ENCODE measurements at regions not wholly inside any gene's neighbourhood (a gene's known extent, or its start where the extent isn't known, plus 50 kb on each side); places are given as distances from the start of the nearest gene placed in this dataset.

DNA sequence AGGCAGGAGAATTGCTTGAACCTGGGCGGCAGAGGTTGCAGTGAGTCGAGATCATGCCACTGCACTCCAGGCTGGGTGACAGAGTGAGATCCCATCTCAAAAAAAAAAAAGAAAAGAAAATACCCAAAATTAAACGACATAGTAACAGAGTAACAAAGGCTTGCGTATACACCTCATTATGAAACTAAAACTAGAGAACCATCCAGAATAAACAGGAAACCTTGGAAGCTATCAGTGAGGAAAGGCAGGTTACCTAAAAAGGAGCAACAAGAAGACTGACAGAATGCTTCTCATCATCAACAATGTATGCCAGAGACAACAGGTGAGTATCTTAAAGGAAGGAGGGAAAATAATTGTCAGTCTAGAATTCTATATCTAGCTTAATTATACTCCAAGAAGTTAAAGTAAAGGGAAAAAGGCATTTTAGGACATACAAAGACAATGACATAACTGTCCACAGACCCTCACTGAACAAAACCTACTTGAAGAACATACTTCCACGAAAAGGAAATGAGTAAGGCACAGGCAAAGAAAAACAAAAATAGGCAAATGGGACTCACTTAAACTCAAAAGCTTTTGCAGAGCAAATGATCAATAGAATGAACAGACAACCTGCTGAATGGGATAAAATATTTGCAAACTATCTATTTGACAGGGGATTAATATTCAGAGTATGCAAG, 64.1 kb upstream of the NT5E start:
- no peak overlapping the region for H3K4me3 ChIP-seq (ENCODE audit: low read length)
- H3K9me2 ChIP-seq (replicated peaks; ENCODE audit: insufficient read depth, low read length): no peaks in the 10 kb centered on the region
- H4K20me1 ChIP-seq (ENCODE audit: insufficient read depth, low read length): no peaks in the 10 kb centered on the region
- H2AFZ ChIP-seq (ENCODE audit: low read length): no peak overlapping the region
- no peak overlapping the region for H3K27ac ChIP-seq (ENCODE audit: low read length)
- H3K36me3 ChIP-seq (replicated peaks; ENCODE audit: insufficient read depth, low read length): no peaks in the 10 kb centered on the region
- no peaks in the 10 kb centered on the region for H3K4me1 ChIP-seq (ENCODE audit: low read length)
- no peaks in the 10 kb centered on the region for H3K9me3 ChIP-seq (replicated peaks; ENCODE audit: insufficient read depth, low read length)
- H3K27me3 ChIP-seq (replicated peaks; ENCODE audit: insufficient read depth, low read length): no peaks in the 10 kb centered on the region
- H3K79me2 ChIP-seq (ENCODE audit: low read length): no peaks in the 10 kb centered on the region
- H3K4me2 ChIP-seq (ENCODE audit: low read depth, low read length): no peak overlapping the region
- DNase-seq: no peak
- TF ChIP-seq, protein P1, sequence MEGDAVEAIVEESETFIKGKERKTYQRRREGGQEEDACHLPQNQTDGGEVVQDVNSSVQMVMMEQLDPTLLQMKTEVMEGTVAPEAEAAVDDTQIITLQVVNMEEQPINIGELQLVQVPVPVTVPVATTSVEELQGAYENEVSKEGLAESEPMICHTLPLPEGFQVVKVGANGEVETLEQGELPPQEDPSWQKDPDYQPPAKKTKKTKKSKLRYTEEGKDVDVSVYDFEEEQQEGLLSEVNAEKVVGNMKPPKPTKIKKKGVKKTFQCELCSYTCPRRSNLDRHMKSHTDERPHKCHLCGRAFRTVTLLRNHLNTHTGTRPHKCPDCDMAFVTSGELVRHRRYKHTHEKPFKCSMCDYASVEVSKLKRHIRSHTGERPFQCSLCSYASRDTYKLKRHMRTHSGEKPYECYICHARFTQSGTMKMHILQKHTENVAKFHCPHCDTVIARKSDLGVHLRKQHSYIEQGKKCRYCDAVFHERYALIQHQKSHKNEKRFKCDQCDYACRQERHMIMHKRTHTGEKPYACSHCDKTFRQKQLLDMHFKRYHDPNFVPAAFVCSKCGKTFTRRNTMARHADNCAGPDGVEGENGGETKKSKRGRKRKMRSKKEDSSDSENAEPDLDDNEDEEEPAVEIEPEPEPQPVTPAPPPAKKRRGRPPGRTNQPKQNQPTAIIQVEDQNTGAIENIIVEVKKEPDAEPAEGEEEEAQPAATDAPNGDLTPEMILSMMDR (IDR thresholded peaks at IDR 0.05; ENCODE audit: low read length): no peak
- TF ChIP-seq EZH2 (optimal IDR thresholded peaks at IDR 0.05; ENCODE audit: low read depth, low read length): no peak
- no peak for TF ChIP-seq EZH2phosphoT487 (IDR thresholded peaks at IDR 0.05; ENCODE audit: low read length)
- no peak overlapping the region for H3K9ac ChIP-seq (ENCODE audit: low read length)
- no peaks in the 10 kb centered on the region for H3F3A ChIP-seq (ENCODE audit: insufficient read depth, low read length)

DNA sequence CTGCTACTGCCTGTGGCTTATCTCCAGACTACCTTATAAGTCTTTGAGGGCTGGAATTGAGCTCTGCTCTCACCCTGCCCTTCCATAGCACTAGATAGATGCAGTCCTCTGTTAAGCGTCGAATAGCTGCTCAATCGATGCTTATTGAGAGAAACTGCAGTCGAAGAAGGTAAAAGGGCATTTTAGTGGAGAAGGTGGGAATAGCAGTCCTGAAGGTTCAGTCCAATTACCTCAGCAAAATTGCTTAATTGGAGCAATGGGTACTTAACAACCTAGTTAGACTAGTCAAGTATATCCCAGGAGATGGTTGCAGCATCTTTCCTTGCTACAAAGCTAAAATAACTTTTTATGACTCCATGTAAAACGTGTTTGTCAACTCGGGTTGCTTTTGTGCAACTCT, 66.8 kb upstream of the NT5E start:
- no peak overlapping the region for H3K27ac ChIP-seq (ENCODE audit: low read length)
- H3K79me2 ChIP-seq (ENCODE audit: low read length): no peaks in the 10 kb centered on the region
- no peaks in the 10 kb centered on the region for H3K9me2 ChIP-seq (replicated peaks; ENCODE audit: insufficient read depth, low read length)
- no peak overlapping the region for H3K4me3 ChIP-seq (ENCODE audit: low read length)
- no peak overlapping the region for H2AFZ ChIP-seq (ENCODE audit: low read length)
- H3K27me3 ChIP-seq (replicated peaks; ENCODE audit: insufficient read depth, low read length): no peaks in the 10 kb centered on the region
- no peaks in the 10 kb centered on the region for H3K36me3 ChIP-seq (replicated peaks; ENCODE audit: insufficient read depth, low read length)
- no peaks in the 10 kb centered on the region for H4K20me1 ChIP-seq (ENCODE audit: insufficient read depth, low read length)
- no peaks in the 10 kb centered on the region for H3K4me1 ChIP-seq (ENCODE audit: low read length)
- H3K4me2 ChIP-seq (ENCODE audit: low read depth, low read length): no peak overlapping the region
- H3K9me3 ChIP-seq (replicated peaks; ENCODE audit: insufficient read depth, low read length): no peaks in the 10 kb centered on the region
- H3F3A ChIP-seq (ENCODE audit: insufficient read depth, low read length): no peaks in the 10 kb centered on the region
- no peak overlapping the region for H3K9ac ChIP-seq (ENCODE audit: low read length)
- TF ChIP-seq EZH2 (optimal IDR thresholded peaks at IDR 0.05; ENCODE audit: low read depth, low read length) (no peak), EZH2phosphoT487 (IDR thresholded peaks at IDR 0.05; ENCODE audit: low read length) (no peak)
- TF ChIP-seq, protein P1 (IDR thresholded peaks at IDR 0.05; ENCODE audit: low read length): no peak
- DNase-seq: no peak

DNA sequence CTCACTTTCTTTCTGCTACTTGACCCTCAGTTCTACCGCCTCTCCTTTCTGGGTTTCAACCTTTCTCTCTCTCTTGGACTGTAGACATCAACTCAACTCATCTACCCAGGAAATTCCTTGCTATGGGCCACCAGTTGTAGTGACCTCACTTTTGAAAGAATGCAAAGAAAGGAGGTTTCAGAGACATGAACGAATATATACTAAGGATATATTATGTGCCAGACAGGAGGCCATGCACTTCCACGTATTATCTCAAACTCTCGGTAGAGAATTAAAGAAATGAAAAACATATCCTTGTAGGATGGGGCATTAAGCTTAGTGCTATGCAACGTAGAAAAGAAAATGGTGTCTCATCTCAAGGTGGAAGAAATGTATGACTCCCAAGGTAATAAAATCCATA, 67.3 kb upstream of the NT5E start:
- Histone ChIP-seq H3K27ac (ENCODE audit: low read length) (no peak overlapping the region), H3K9me2 (replicated peaks; ENCODE audit: insufficient read depth, low read length) (no peaks in the 10 kb centered on the region), H3K27me3 (replicated peaks; ENCODE audit: insufficient read depth, low read length) (no peaks in the 10 kb centered on the region), H3K9ac (ENCODE audit: low read length) (no peak overlapping the region), H3F3A (ENCODE audit: insufficient read depth, low read length) (no peaks in the 10 kb centered on the region), H3K79me2 (ENCODE audit: low read length) (no peaks in the 10 kb centered on the region), H4K20me1 (ENCODE audit: insufficient read depth, low read length) (no peaks in the 10 kb centered on the region), H3K4me1 (ENCODE audit: low read length) (no peaks in the 10 kb centered on the region), H3K4me3 (ENCODE audit: low read length) (no peak overlapping the region), H2AFZ (ENCODE audit: low read length) (no peak overlapping the region), H3K4me2 (ENCODE audit: low read depth, low read length) (no peak overlapping the region), H3K9me3 (replicated peaks; ENCODE audit: insufficient read depth, low read length) (no peaks in the 10 kb centered on the region), H3K36me3 (replicated peaks; ENCODE audit: insufficient read depth, low read length) (no peaks in the 10 kb centered on the region)
- TF ChIP-seq EZH2phosphoT487 (IDR thresholded peaks at IDR 0.05; ENCODE audit: low read length) (no peak), EZH2 (optimal IDR thresholded peaks at IDR 0.05; ENCODE audit: low read depth, low read length) (no peak)
- TF ChIP-seq, protein P1 (IDR thresholded peaks at IDR 0.05; ENCODE audit: low read length): no peak
- DNase-seq: no peak
